RKO (cell line): ENCODE measurements at regions not wholly inside any gene's neighbourhood (a gene's known extent, or its start where the extent isn't known, plus 50 kb on each side); places are given as distances from the start of the nearest gene placed in this dataset.
"Not testable (repeated sequence)": the region's sequence is repeated elsewhere in the genome, so short reads cannot be mapped to it uniquely, and the experiment has no call there.

ENCODE experiments used
- DNase-seq: peaks from one replicate; pipeline ENCODE4 v3.0.0-alpha.2; 2016; ENCODE audit warnings: low spot score

GRCh38 chr17:31798205-31798724, 60.8 kb downstream of the COPRS start:
- no peak for DNase-seq

DNA sequence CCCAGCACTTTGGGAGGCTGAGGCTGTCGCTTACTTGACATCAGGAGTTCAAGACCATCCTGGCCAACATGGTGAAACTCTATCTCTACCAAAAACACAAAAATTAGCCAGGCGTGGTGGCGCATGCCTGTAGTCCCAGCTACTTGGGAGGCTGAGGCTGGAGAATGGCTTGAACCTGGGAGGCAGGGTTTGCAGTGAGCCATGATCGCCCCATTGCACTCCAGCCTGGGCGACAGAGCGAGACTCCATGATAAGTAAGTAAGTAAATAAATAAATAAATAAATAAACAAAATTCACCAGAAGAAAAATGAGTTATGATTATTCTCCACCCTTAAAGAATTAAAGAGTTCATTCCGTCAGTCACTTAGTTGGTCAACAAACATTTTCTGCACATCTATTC, 63.1 kb downstream of the COPRS start:
- not testable (repeated sequence) for DNase-seq

GRCh38 chr17:31794111-31794510, 64.9 kb downstream of the COPRS start:
- no peak for DNase-seq

GRCh38 chr17:31793634-31794033, 65.4 kb downstream of the COPRS start:
- not testable (repeated sequence) for DNase-seq

GRCh38 chr17:31792007-31792585, 66.9 kb downstream of the COPRS start:
- DNase-seq: no peak

GRCh38 chr17:31789707-31790505, 69.1 kb downstream of the COPRS start:
- no peak for DNase-seq

GRCh38 chr17:31788956-31789355, 70.1 kb downstream of the COPRS start:
- no peak for DNase-seq

DNA sequence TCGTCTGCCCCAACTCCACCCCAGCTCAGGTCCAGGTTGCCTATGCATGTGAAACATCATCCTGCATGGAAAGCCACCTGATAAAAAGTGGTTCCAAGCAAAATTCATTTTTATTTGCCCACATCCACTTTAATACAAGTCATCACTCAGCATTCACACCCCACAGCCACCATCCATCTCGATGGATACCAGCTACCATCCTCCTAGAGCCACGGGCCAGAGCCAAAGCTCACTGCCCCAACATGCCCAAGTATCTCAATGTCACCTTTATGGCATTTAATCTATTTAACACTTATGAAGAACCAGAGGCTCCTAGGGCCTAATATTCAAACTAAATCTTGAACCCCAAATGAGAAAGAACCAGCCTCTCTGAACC, 70.5 kb downstream of the COPRS start:
- no peak for DNase-seq

- DNase-seq: peak; percentile 14
Observed at GRCh38 chr17:31787857-31788570, 71.0 kb downstream of the COPRS start.

DNA sequence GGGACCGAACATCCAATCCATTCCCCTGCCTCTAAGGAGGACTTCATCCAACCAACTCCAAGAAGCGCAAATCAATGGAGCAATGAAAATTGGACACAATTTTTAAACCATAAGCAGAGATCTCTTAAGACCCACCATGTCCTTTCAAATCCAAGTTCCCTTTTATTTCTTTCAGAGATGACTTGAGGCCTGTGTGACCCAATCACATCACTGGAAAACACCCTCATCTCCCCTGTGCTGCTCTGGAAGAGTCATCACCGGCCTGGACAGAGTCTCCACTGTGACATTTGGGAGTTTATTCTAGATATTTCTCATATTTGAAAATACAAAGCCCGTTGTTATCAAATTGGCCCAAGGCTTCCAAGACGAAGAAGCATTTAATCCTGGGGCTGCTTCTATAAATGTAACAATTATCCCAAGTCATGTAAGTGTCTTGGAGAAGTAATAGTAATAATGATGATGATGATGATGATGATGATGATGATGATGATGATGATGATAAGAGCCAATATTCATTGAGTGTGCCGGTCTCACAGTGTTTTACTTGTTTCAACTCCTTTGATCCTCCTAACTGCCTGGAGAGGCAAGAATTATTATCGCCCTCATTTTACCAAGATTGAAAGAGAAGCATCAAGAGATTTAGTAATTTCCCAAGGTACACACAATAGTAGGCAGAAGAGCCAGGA, 72.1 kb downstream of the COPRS start:
- DNase-seq: no peak

GRCh38 chr17:31780483-31780882, 78.6 kb downstream of the COPRS start:
- no peak for DNase-seq

GRCh38 chr17:31778523-31778922, 80.5 kb downstream of the COPRS start:
- no peak for DNase-seq

GRCh38 chr17:31771328-31771727, 87.7 kb downstream of the COPRS start:
- not testable (repeated sequence) for DNase-seq

GRCh38 chr17:31770501-31770900, 88.5 kb downstream of the COPRS start:
- not testable (repeated sequence) for DNase-seq

GRCh38 chr17:31761836-31762510, 97.1 kb downstream of the COPRS start:
- not testable (repeated sequence) for DNase-seq

DNA sequence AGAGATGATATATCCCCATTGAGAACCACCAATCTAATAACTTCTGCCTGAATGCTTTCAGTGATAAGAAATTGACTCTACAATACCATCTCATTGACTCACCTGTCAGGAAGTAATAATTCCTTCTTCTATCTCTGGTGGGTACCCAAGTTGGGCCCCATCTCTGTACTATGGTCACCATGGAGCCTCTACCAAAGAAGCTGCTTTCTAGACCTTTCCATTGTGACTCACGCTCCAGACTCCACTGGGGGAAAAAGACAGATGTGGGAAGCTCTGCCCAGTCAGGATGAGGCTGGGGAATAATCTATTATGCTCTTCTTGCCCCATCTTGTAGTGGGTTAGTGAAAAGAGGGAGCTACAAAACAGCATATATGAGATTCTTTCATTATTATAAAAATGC, 100.4 kb downstream of the COPRS start:
- no peak for DNase-seq

- DNase-seq: no peak
Observed at GRCh38 chr17:31757097-31757496, 101.9 kb downstream of the COPRS start.

GRCh38 chr17:31754239-31754945, 104.7 kb downstream of the COPRS start:
- peak; percentile 72 for DNase-seq

DNA sequence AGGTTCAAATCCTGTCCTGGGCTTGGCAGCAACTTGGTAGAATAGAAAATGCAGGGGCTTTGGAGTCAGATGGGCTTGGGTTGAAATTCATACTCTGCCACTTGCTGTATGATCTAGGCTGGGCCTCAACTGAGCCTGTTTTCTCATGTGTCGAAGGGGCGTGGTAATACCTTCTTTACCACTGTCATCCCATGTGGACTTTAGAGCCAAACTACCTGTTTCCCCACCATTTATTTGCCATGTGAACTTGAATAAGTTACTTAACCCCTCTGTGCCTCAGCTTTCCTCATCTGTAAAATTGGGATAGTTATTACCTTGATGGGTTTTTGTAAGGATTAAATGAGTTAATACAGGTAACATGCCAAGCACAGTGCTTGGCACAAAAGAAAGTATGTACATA, 106.0 kb downstream of the COPRS start:
- DNase-seq: no peak

DNA sequence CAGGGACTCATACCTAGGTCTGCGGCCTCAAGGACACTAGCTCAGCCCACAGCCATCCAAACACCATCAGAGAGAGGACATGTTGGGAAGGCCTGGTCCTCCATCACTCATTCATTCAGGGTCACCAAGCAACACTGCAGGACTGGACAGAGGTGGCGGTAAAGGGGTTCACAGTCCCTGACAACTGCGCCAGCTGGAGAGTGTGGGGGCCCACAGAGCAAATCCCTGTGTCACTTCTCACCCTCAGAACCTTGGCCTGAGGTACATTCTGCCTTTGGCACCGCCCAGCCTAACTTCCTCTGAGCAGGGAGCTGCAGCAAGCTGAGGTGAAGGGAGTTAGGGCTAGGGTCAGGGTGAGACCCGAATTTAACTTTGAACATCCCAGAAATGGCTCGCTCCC, 106.5 kb downstream of the COPRS start:
- no peak for DNase-seq

DNA sequence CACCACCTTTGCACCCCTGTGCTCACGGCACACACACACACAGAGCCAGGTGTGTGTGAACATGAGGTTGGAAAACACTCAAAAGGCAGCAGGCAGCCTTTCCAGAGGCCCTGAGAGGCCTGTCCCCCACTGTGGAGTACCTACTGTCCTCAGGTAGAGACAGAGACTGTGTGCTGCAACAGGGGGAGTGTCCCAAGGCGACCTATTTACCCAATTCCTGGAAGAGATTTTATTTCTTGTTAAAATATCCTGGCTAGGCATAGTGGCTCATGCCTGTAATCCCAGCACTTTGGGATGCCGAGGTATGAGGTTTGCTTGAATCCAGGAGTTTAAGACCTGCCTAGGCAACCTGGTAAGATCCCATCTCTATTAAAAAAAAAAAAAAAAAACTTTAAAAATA, 108.5 kb downstream of the COPRS start:
- no peak for DNase-seq
